Limb (tissue), 2 donors: ENCODE measurements at regions not wholly inside any gene's neighbourhood (a gene's known extent, or its start where the extent isn't known, plus 50 kb on each side); places are given as distances from the start of the nearest gene placed in this dataset.

ENCODE experiments used
- DNase-seq, 2 donors: peaks; one replicate each; pipeline ENCODE4 v3.0.0-alpha.2; 2016; ENCODE audit errors: extremely low spot score in 2 of 2

DNA sequence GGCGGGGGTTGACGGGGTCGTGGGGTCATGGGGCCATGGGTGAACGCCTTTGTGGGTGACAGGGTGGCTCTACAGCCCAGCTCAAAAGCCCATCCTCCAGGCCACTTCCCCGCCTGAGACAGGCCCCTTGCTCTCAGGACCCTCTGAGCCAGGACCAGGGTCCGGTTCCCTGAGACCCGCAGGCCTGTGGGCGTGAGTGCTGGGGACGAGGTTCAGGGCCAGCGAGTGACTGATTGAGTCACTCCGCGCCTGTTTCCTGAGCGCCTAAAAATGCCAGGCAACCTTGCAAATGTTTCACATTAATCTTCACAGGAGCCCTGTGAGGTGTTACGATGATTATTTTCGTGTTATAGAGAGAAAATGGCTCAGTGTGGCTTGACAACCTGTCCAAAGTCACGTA is 97.8 kb downstream of the ZNF674 start:
- no peak for DNase-seq

DNA sequence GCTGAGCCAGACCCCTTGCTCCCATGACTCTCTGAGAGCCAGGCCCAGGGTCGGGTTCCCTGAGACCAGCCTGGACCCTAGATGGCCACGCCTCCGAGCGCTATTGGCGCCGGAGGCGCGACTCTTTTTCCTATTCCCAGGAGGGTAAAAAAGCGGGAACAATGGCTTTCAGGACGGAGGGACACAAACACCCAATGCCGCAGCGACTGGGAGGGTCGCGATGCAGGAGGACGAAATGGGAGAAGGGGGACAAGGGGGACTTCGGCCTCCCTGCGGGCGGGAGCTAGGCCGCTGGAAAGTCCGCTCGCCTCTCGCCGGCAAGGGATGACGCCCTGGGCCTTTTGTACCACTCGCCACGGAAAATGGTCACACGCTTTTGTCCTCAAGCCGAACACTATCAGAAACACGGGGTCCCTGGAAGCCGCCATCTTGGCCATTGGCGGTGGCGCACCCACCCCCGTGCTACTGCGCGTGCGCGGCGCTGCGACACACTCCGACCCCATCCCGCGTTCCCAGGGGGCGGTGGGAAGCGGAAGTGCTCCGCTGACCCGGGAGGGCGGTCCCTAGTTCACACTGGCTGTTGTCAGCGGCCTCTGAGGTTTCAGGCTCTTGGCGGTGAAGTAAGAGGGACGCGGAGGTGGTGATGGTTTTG is 98.4 kb downstream of the ZNF674 start:
- DNase-seq = peak; percentile 60 to 88

DNA sequence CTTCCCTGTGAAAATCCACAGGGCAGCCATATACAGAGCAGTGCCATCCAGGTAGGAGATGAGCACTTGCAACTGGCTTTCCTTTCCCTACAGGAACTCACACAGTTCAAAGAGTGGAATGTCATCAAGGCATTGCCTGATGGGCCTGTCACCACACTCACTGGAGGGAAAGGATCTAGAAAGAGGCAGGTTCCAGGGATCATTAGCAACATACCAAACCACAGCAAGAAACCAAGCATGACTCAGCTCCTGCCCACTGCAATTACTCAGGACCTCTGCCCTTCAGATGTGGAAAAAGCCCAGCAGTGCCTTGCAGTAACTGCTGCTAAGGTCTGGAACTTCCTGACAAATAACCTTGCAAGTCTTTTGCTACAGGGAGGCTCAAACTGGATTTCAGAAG is 101.2 kb downstream of the ZNF674 start:
- DNase-seq = no peak

DNA sequence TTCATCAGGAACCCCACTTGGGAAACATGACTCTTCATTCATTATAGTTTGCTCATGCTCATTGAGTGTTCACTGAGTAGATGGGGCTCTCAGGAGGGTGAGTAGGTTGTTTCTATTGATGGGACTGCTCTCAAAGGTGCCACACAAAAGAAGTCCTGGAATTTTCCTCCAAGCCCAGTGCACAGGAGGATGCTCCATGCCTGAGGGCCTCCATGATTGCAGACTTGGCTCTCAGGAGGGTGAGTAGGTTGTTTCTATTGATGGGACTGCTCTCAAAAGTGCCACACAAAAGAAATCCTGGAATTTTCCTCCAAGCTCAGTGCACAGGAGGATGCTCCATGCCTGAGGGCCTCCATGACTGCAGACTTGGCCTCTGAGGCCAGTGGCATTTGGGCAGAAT is 108.5 kb downstream of the ZNF674 start:
- no peak for DNase-seq

DNA sequence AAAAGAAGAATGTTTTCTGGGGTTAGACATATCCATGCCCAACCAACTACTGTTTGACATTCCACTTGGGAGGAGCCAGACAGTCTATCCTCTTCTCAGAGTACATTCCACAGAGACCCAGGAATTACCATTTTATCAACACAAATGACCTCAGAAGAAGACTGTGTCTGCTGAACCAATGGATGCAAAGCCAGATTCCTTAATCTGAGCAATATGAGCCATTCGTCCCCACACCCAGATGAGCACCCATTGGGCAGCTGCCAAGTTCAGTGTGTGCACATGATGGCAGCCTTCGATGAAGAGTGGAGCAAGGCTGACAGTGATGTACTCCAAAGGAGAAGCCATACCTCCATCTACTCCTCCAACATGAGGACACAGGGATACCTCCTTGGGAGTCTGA is 111.3 kb downstream of the ZNF674 start:
- DNase-seq = no peak

DNA sequence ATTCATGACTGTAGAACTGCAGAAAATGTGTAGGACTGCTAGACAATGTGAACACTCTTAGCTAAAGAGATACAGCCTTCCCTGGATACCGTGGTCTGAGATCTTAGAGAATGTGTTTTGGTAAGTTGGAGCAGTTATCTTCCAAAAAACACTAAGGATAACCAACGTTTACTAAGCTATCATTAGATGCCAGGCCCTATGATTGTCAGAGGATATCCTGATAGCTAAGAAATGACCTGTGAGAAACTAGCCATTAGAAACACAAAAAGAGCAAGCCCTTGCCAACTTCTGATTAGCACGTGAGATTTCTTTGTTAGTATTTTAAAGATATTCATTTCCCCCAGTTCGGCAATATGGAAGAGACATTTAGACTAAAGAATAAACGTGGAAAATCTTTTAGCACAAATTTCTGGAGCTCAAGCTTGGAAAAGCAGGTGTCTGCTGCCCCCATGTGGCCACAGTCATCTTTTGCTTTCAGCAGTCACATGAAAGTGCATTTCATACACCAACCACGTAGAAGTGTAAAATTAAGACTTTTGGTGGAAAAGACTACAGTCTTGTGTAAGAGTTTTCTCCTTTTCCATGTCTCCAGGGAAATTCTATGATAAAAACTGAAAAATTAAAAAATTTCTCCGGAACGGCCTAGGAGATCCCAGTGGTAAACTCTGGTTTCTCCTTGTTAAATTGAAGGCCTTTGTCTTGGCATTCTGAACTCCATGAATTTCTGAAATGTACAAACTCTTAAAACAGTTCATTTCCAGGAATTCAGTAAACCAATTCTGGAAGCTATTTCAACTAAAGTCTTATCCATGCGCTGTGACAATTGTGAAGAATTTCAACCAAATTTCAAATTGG is 136.4 kb downstream of the ZNF674 start:
- DNase-seq = peak; percentile 57 to 75

DNA sequence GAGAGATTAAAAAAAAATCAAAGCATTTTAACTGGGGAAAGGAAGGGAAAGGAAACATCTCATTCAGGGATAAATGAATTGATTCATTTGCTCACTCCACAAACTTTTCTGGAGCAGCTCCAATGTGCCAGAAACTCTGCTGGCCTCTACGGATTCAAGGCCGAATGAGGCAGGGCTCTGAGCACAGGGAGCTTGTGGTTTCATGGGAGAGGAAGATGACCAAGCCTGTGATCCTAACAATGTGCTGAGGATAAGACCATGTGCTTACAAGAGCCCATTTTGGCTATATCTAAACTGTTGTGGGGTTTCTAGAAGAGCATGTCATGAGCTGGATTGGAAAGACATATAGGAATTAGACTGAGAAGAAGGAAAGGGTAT is 137.5 kb downstream of the ZNF674 start:
- no peak for DNase-seq

DNA sequence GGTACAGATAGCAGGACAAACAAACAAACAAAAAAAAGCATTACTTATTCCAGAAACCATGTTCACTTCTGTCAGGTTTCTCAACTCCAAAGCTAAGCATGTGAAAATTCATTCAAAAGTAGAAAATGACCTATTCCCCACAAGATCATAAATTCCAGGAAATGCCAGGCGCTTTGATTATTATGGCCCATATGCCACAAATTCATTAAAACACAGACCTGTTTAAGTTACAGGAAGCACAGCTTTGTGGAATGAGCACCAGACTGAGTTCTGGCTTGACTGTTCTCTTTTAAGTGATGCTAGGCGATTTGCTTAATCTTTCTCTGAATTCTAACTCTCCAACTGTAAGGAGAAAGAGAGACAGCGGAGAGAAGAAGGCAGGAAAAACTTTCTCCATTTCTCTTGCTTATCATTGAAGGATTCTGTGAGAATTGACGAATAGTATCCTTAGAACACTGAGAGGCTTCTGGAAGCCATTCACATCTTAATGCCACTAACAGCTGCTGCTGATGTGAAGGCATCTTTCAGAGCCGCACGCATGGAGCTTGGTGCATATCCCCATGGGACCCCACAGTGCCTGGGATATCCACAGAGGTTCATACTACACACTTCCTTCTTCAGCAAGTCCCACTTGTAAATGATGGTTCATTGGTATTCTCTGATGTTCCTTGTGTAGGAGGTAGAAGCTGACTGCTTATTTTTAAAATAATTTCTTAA is 138.0 kb downstream of the ZNF674 start:
- no peak for DNase-seq

DNA sequence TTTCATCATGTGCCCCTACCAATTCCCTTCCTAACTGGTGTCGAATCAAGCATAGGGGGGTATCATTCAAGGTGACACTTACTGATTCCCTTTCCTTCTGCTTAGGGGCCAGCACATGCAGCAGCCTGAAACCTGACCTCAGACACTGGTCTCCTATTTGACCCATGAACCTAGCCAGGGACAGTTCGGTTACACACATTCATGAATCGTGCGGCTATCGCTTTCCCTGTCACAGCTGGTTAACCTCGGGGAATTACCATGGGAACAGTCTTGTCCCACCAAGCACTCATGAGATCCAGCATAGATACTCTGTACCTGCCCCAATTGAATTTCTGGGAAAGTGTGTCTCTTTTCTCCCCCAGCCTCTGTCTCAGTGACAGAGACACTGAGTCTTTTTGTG is 140.4 kb downstream of the ZNF674 start:
- no peak for DNase-seq

DNA sequence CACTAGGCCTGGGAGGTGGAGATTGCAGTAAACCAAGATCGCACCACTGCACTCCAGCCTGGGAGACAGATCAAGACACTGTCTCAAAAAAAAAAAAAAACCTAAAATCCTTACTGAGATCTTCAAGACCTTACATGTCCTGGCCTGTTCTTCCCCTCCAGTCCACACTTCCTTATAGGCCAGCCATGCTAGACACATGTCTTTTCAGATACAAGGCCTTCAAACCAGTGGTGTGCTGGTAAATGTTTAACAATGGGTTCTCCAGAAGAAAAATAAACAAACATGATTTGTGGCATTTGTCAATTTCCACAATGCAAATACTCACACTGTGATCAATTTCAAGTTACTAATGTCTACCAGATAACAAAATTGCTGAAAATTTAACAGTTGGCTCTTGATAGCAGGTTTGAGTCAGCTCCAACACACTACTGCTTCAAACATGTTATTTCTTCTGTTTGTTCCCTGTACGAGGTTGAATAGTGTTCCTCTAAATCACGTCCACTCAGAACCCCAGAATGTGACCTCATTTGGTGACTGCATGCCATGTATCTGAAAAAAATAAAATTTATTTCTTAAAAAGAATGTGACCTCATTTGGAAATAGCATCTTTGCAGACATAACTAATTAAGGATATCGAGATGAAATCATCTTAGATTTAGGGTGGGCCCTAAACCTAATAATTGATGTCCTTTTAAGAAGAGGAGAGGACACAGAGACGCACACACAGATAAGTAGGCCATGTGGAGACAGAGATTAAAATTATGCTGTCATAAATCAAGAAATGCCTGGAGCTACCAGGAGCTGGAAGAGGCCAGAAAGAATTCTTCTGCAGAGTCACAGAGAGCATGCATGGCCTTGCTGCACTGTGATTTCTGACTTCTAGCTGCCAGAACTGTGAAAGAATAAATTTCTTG is 144.4 kb downstream of the ZNF674 start:
- no peak for DNase-seq

DNA sequence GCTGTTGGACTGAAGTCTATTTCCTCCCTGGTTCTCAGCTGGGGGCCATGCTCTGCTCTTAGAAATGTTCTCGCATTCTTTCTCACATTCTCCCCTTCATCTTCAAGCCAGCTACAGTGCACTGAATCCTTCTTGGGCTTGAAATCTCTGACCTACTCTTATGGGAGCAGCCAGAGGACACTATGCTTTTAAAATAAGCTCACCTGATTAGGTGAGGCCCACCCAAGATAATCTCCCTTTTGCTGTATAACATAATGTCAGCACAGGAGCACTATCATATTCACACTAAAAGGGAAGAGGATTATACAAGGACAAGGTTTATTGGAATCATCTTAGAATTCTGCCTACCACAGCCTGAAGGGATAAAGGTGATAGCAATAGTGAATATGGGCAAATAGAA is 146.3 kb downstream of the ZNF674 start:
- DNase-seq = no peak

DNA sequence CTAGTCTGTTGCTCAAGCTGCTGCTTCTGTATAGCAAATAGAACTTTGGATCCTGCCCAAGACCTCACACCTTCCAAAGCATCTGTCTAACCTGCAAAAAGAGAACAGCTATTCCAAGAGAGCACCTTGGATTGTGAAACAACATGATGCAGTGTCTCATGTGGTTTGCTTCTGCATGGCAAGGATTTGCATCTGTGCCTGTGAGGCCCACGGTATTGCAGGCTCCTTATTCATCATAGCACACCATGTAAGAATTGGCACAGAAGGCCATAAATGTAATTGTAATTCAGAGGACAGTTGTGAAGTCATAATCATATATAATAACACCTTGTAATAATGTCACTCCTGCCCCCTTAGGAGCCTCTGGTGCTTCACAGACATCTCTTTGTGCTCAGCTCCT is 147.1 kb downstream of the ZNF674 start:
- no peak for DNase-seq

DNA sequence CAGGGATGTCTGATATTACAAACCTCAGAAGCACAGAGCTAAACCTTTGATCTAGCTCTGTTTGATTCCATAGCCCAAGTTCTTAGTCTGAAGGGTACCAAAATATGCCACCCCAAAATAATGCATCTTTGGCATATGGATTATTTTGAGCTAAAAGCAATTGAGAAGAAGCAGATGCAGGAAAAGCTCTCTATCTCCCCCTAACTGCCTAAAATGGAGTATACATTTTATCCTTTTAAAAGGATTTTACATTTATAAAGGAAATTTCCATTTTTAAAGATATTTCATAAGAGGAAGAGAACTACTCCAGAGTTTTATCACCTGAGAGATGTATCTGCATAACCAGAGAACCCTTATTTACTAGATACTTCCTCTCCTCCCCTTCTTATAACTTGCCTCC is 158.7 kb downstream of the ZNF674 start:
- no peak for DNase-seq

DNA sequence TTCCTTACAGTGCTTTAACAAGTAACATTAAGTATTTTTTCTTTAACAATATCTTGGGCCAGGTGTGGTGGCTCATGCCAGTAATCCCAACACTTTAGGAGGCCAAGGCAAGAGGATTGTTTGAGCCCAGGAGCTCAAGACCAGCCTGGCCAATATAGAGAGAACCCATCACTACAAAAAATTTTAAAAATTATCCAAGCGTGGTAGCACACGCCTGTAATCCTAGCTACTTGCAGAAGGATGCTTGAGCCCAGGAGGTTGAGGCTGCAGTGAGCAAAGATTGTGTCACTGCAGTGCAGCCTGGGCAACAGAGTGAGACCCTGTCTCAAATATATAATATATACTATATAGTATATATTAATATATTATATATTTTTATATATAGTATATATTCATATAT is 162.2 kb downstream of the ZNF674 start:
- no peak for DNase-seq

DNA sequence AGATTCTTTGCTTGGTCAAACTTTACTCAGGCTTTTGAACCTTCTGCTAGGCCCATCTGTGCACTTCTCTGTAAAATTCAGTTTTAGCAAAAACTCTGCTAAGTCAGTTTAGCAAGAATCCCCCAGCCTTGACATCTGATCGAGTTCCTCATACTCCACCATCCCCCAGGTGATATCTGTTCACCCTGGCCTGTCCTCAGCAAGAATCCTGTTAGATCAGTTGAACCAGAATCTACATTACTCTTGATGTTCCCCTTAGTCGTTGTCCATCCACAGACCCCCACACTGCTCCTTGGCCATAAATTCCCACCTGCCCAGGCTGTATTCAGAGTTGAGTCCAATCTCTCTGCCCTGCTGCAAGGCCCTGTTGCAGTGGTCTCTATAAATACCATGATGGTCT is 162.6 kb downstream of the ZNF674 start:
- DNase-seq = no peak

DNA sequence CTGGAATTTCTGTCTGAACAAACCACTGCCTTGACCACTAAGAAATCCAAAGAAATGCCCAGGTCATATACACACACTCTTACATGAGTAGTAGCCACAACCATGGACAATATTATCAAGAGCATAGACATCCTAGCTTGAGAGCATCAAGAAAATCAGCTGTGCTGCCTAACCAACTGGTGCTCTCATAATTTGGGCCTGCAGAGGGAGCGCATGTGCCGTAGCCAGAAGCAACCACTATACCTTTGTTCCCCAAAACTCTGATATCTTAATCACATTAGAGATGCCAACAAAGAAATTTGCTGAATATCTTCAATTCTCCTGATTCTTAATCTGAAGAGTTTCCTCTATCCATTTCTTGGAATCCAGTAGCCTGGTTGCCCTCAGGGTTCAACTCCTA is 163.6 kb downstream of the ZNF674 start:
- DNase-seq = no peak

DNA sequence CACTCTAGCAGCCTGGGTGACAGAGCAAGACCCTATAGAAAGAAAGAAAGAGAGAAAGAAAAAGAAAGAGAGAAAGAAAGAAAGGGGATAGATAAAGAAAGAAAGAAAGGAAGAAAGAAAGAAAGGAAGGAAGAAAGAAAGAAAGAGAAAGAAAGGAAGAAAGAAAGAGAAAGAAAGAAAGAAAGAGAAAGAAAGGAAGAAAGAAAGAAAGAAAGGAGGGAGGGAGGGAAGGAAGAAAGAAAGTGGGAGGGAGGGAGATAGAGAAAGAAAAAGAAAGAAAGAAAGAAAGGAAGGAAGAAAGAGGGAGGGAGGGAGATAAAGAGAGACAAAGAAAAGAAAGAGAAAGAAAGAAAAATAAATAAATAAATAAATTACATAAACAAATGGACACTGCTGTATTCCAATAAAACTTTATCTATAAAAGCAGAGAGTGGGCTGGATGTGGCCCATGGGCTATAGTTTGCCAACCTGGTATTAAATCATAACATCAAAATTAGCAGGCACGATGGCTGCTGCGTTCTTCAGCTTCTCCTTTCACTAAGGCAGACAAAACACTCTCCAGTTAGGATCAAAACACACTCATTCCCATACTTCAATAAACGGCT is 165.0 kb downstream of the ZNF674 start:
- no peak for DNase-seq

DNA sequence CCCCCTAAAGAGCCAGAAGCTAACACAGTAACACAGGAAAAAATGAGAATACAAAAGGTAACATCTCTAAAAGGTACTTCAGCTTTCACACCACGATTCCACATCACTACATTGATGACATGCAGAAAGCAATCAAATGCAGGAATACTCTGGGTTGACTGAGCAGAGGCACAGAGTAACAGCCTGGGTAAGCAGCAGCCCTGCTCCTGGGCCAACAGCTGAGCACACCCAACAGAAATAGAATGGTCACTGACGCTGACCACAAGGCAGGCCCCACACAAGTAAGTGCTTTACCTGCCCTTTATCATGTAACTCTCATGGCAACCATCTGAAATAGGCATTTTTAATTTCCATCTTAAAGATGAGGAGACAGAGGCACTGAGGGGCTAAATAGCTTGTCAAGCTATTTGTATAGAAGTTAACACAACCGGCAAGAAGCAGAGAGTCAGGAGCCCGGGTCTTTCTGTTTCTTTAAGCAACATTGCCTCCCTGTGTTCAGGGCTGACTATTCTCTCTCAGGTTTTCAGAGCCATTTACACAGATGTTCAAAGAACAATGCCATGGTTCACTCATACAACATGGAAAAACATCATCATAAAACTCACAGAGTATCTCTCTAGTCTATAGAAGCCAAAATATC is 168.9 kb downstream of the ZNF674 start:
- DNase-seq = peak in 1 of 2 donors; percentile 10

DNA sequence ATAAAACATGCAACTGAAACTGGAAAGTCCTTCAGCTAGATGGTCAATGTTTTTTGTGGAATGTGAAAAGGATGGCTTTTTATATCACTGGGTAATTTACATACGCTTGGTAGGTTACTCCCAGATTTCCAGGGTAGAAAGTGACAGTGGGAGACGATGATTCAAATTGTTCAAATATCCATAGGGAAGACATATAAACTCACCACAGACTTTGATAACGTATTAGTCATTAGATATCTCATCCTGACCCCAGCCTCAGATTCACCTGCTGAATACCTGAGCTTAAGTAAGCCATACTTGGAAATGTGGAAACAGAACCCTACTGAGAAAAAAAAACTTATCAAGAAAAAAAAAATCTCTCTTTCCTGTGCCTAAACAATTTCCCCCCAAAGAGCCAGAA is 169.4 kb downstream of the ZNF674 start:
- DNase-seq = no peak

DNA sequence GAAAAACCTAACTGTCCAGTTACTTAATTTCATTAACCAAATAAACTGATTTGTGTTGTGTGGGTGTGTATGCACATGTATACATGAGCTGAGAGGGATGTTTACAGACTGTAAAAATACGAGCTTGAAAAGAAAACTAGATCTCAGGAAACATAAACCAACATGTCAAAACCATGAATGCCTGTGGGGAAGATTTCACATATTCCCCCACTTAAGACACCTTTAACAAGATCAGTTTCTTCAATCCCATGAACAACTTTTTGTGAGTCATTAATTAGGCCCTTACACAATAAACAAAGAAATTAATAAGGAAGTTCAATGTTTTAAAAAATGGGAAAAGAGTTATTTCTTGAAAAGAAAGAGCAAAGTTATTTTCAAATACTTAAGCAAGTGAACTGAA is 170.8 kb downstream of the ZNF674 start:
- no peak for DNase-seq

DNA sequence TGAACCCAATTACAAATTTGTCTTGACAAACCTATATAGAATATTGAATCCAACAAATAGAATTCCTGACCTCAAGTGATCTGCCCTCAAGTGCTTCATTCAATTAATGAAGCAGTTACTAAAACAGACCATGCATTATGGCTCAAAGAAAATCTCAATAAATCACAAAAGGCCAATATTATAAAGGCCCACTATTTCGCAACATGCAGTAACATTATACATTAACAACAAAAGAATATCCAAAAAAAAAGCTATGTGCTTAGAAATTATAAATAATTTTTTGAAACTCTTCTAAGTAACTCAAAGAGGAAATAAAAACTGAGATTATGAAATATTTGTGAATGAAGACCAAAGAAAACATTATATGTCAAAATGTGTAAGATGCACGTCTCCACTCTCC is 177.7 kb downstream of the ZNF674 start:
- DNase-seq = no peak
